Peyer's patch (tissue), 4 donors: ENCODE measurements at regions not wholly inside any gene's neighbourhood (a gene's known extent, or its start where the extent isn't known, plus 50 kb on each side); places are given as distances from the start of the nearest gene placed in this dataset.

Experiments used
- POLR2A ChIP-seq, 2 donors: fragments of 450-650 bp; IDR thresholded peaks; one replicate each; pipeline ENCODE4 v1.5.1; 2017; ENCODE audit warnings: antibody characterized with exemption in 2 of 2, mild to moderate bottlenecking in 2 of 2, moderate library complexity in 2 of 2
- TF ChIP-seq, protein P1 (sequence below), 6 experiments: fragments of 450-650 bp in 4 of 6; fragments of 200-600 bp in 2 of 6; sonication (generic) in 1 of 6; IDR thresholded peaks; one replicate each; pipeline ENCODE4 v1.5.1; 2017 to 2019; ENCODE audit warnings: antibody characterized with exemption in 6 of 6, mild to moderate bottlenecking in 3 of 6, moderate library complexity in 1 of 6

DNA sequence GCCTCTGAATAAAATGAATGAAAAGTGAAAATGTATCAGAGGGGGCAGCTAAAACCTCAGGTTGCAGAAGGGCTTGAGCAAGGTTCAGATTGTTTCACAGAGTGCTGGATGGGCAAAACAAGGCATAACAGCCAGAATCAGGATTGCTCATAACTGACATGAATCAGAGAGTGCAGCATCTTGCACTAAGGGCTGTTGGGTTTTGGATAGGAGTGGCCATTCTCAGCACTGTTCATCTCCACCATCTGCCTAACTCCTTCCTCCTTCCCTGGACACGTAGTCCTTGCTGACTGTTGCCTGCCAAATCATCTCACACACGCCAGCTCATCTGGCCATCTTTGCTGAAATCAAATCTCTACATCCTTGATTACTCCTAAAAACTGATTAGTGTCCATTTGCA is 75.3 kb upstream of the C1QTNF7 start:
- no peak for TF ChIP-seq POLR2A (IDR thresholded peaks at IDR 0.05)
- TF ChIP-seq, protein P1, sequence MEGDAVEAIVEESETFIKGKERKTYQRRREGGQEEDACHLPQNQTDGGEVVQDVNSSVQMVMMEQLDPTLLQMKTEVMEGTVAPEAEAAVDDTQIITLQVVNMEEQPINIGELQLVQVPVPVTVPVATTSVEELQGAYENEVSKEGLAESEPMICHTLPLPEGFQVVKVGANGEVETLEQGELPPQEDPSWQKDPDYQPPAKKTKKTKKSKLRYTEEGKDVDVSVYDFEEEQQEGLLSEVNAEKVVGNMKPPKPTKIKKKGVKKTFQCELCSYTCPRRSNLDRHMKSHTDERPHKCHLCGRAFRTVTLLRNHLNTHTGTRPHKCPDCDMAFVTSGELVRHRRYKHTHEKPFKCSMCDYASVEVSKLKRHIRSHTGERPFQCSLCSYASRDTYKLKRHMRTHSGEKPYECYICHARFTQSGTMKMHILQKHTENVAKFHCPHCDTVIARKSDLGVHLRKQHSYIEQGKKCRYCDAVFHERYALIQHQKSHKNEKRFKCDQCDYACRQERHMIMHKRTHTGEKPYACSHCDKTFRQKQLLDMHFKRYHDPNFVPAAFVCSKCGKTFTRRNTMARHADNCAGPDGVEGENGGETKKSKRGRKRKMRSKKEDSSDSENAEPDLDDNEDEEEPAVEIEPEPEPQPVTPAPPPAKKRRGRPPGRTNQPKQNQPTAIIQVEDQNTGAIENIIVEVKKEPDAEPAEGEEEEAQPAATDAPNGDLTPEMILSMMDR (IDR thresholded peaks at IDR 0.05): no peak
